ENCODE measurements at regions not wholly inside any gene's neighbourhood (a gene's known extent, or its start where the extent isn't known, plus 50 kb on each side); places are given as distances from the start of the nearest gene placed in this dataset.

GRCh38 chr20:60430516-60431001 lies 472.3 kb downstream of the CDH26 start:
- no peak for TF ChIP-seq CTCF (conservative IDR thresholded peaks at IDR 0.05)
- no peak for TF ChIP-seq ZFX (IDR thresholded peaks at IDR 0.05)
- H3K27ac ChIP-seq: no peak overlapping the region

GRCh38 chr20:60431349-60431748 lies 473.1 kb downstream of the CDH26 start:
- H3K27ac ChIP-seq: no peak overlapping the region
- TF ChIP-seq ZFX (IDR thresholded peaks at IDR 0.05): no peak
- TF ChIP-seq CTCF (conservative IDR thresholded peaks at IDR 0.05): no peak

GRCh38 chr20:60437418-60437817 lies 479.2 kb downstream of the CDH26 start:
- TF ChIP-seq ZFX (IDR thresholded peaks at IDR 0.05): no peak
- TF ChIP-seq CTCF (conservative IDR thresholded peaks at IDR 0.05): no peak
- H3K27ac ChIP-seq: no peak overlapping the region

- no peak overlapping the region for H3K27ac ChIP-seq
- TF ChIP-seq CTCF (conservative IDR thresholded peaks at IDR 0.05): no peak
- TF ChIP-seq ZFX (IDR thresholded peaks at IDR 0.05): no peak
Measured at GRCh38 chr20:60446267-60447111, 488.3 kb downstream of the CDH26 start.

GRCh38 chr20:60447703-60448102 lies 489.5 kb downstream of the CDH26 start:
- no peak overlapping the region for H3K27ac ChIP-seq
- TF ChIP-seq ZFX (IDR thresholded peaks at IDR 0.05) (no peak), CTCF (conservative IDR thresholded peaks at IDR 0.05) (no peak)

GRCh38 chr20:60453388-60454246 lies 495.4 kb downstream of the CDH26 start:
- H3K27ac ChIP-seq: no peak overlapping the region
- TF ChIP-seq ZFX (IDR thresholded peaks at IDR 0.05) (no peak), CTCF (conservative IDR thresholded peaks at IDR 0.05) (peak; percentile 40)

GRCh38 chr20:60454491-60454890 lies 496.3 kb downstream of the CDH26 start:
- TF ChIP-seq CTCF (conservative IDR thresholded peaks at IDR 0.05) (no peak), ZFX (IDR thresholded peaks at IDR 0.05) (no peak)
- no peak overlapping the region for H3K27ac ChIP-seq
